Gastrocnemius medialis (tissue), 4 donors: ENCODE measurements at regions not wholly inside any gene's neighbourhood (a gene's known extent, or its start where the extent isn't known, plus 50 kb on each side); places are given as distances from the start of the nearest gene placed in this dataset.
A peak's percentile ranks its signal among the peaks of the same experiment; 100 is the strongest.

Experiments
- ATAC-seq, 2 donors: fragments of 150-250 bp; one replicate each; pipeline ENCODE4 v1.9.1; 2016
- DNase-seq, 2 donors: peaks; one replicate each; pipeline ENCODE4 v3.0.0-alpha.2; 2019
- H3K27ac ChIP-seq, 4 donors: fragments of 200-600 bp; sonication (generic); 1 replicate in 1 of 4; 2 replicates in 3 of 4; pipeline ENCODE4 v1.5.1; 2016 to 2018; ENCODE audit warnings: mild to moderate bottlenecking in 2 of 4, moderate library complexity in 1 of 4
- H3K27me3 ChIP-seq, 3 donors: fragments of 200-600 bp; sonication (generic) in 2 of 3; 1 replicate in 1 of 3; 2 replicates in 2 of 3; pipeline versions ENCODE4 v1.5.1 to v1.6.0; 2016 to 2019; ENCODE audit warnings: mild to moderate bottlenecking in 1 of 3, moderate library complexity in 1 of 3
- H3K36me3 ChIP-seq, 2 donors: fragments of 200-600 bp; sonication (generic) in 1 of 2; one replicate each; pipeline ENCODE4 v1.5.1; 2017 to 2018
- H3K4me1 ChIP-seq, 2 donors: fragments of 200-600 bp; sonication (generic) in 1 of 2; one replicate each; pipeline ENCODE4 v1.5.1; 2016 to 2017; ENCODE audit warnings: mild to moderate bottlenecking in 2 of 2
- H3K4me3 ChIP-seq, 4 donors: fragments of 200-600 bp; sonication (generic) in 3 of 4; 1 replicate in 1 of 4; 2 replicates in 3 of 4; pipeline ENCODE4 v1.5.1; 2016 to 2019; ENCODE audit warnings: mild to moderate bottlenecking in 2 of 4
- H3K9me3 ChIP-seq, 3 donors: fragments of 200-600 bp; sonication (generic) in 2 of 3; 1 replicate in 1 of 3; 2 replicates in 2 of 3; pipeline ENCODE4 v1.5.1; 2016 to 2019
- CTCF ChIP-seq, 5 experiments: fragments of 450-650 bp in 3 of 5; fragments of 200-600 bp in 2 of 5; sonication (generic) in 2 of 5; IDR thresholded peaks in 4 of 5; conservative IDR thresholded peaks in 1 of 5; 1 replicate in 4 of 5; 2 replicates in 1 of 5; pipeline ENCODE4 v1.5.1; 2016 to 2019; ENCODE audit warnings: antibody characterized with exemption in 5 of 5, mild to moderate bottlenecking in 3 of 5, moderate library complexity in 3 of 5
- POLR2A ChIP-seq, 2 donors: fragments of 450-650 bp; IDR thresholded peaks; one replicate each; pipeline ENCODE4 v1.6.1; 2017; ENCODE audit warnings: antibody characterized with exemption in 2 of 2, mild to moderate bottlenecking in 2 of 2, moderate library complexity in 2 of 2
- in situ Hi-C, 4 donors: fragments of 200-750 bp; cut with MboI; loops; one replicate each; pipeline versions ENCODE4 v1.15.0 to v1.8.0; 2017; ENCODE audit warnings: low sequenced_read_pairs in 4 of 4
- intact Hi-C: fragments of 100-400 bp; cut with DNase I; formaldehyde crosslinking; loops from one replicate; pipeline ENCODE4 v1.15.1; 2023; ENCODE audit warnings: low total_unique reads

- DNase-seq (no peak), ATAC-seq (no peak)
- H3K9me3 ChIP-seq: no peaks in the 10 kb centered on the region
- no peak overlapping the region for H3K4me3 ChIP-seq
- H3K27me3 ChIP-seq: no peaks in the 10 kb centered on the region
- intact Hi-C loops (no loop called here), in situ Hi-C loops (no loop called here)
- H3K4me1 ChIP-seq: no peaks in the 10 kb centered on the region
- H3K27ac ChIP-seq: no peak overlapping the region
- H3K36me3 ChIP-seq: no peaks in the 10 kb centered on the region
- no peak for TF ChIP-seq CTCF (IDR thresholded peaks at IDR 0.05 in 4 of 5, conservative IDR thresholded peaks at IDR 0.05 in 1 of 5)
- no peak for TF ChIP-seq POLR2A (IDR thresholded peaks at IDR 0.05)
These were observed 1178.9 kb downstream of the FLRT2 start for GRCh38 chr14:86708846-86709339.

- no peaks in the 10 kb centered on the region for H3K27me3 ChIP-seq
- no peak overlapping the region for H3K4me3 ChIP-seq
- DNase-seq: no peak
- TF ChIP-seq POLR2A (IDR thresholded peaks at IDR 0.05) (no peak), CTCF (IDR thresholded peaks at IDR 0.05 in 4 of 5, conservative IDR thresholded peaks at IDR 0.05 in 1 of 5) (no peak)
- no peaks in the 10 kb centered on the region for H3K9me3 ChIP-seq
- no peak for ATAC-seq
- intact Hi-C loops: no loop called here
- H3K4me1 ChIP-seq: no peaks in the 10 kb centered on the region
- no peaks in the 10 kb centered on the region for H3K36me3 ChIP-seq
- in situ Hi-C loops: no loop called here
- H3K27ac ChIP-seq: no peak overlapping the region
These were observed 1177.1 kb downstream of the FLRT2 start for GRCh38 chr14:86707071-86707470.

GRCh38 chr14:86683561-86683960 lies 1153.6 kb downstream of the FLRT2 start:
- in situ Hi-C loops: no loop called here
- ATAC-seq (no peak), DNase-seq (no peak)
- Histone ChIP-seq H3K27ac (no peak overlapping the region), H3K36me3 (no peaks in the 10 kb centered on the region), H3K9me3 (no peaks in the 10 kb centered on the region), H3K27me3 (no peaks in the 10 kb centered on the region), H3K4me3 (no peak overlapping the region), H3K4me1 (no peaks in the 10 kb centered on the region)
- TF ChIP-seq CTCF (IDR thresholded peaks at IDR 0.05 in 4 of 5, conservative IDR thresholded peaks at IDR 0.05 in 1 of 5): no peak
- no peak for TF ChIP-seq POLR2A (IDR thresholded peaks at IDR 0.05)
- intact Hi-C loops: no loop called here

GRCh38 chr14:86675059-86675458 lies 1145.1 kb downstream of the FLRT2 start:
- TF ChIP-seq CTCF (IDR thresholded peaks at IDR 0.05 in 4 of 5, conservative IDR thresholded peaks at IDR 0.05 in 1 of 5) (no peak), POLR2A (IDR thresholded peaks at IDR 0.05) (no peak)
- in situ Hi-C loops (no loop called here), intact Hi-C loops (no loop called here)
- no peak overlapping the region for H3K4me3 ChIP-seq
- no peaks in the 10 kb centered on the region for H3K36me3 ChIP-seq
- ATAC-seq (no peak), DNase-seq (no peak)
- no peak overlapping the region for H3K27ac ChIP-seq
- H3K27me3 ChIP-seq: no peaks in the 10 kb centered on the region
- no peaks in the 10 kb centered on the region for H3K9me3 ChIP-seq
- peaks cover 0 to 10% of the 10 kb centered on the region in 2 donors for H3K4me1 ChIP-seq

- ATAC-seq: peak; percentile 56 to 72
These were observed 1143.6 kb downstream of the FLRT2 start for GRCh38 chr14:86673523-86673969.

More at GRCh38 chr14:86673523-86673969, 1143.6 kb downstream of the FLRT2 start:
- Histone ChIP-seq H3K4me3 (no peak overlapping the region), H3K4me1 (peaks cover 0 to 10% of the 10 kb centered on the region in 2 donors), H3K27me3 (no peaks in the 10 kb centered on the region), H3K27ac (peak overlapping the region in 1 of 4 donors; percentile 32), H3K9me3 (no peaks in the 10 kb centered on the region), H3K36me3 (no peaks in the 10 kb centered on the region)
- DNase-seq: no peak
- TF ChIP-seq POLR2A (IDR thresholded peaks at IDR 0.05) (no peak), CTCF (IDR thresholded peaks at IDR 0.05 in 4 of 5, conservative IDR thresholded peaks at IDR 0.05 in 1 of 5) (no peak)
- intact Hi-C loops: no loop called here
- in situ Hi-C loops: no loop called here
